ENCODE measurements at regions not wholly inside any gene's neighbourhood (a gene's known extent, or its start where the extent isn't known, plus 50 kb on each side); places are given as distances from the start of the nearest gene placed in this dataset.
"Not testable (repeated sequence)": the region's sequence is repeated elsewhere in the genome, so short reads cannot be mapped to it uniquely, and the experiment has no call there.

DNA sequence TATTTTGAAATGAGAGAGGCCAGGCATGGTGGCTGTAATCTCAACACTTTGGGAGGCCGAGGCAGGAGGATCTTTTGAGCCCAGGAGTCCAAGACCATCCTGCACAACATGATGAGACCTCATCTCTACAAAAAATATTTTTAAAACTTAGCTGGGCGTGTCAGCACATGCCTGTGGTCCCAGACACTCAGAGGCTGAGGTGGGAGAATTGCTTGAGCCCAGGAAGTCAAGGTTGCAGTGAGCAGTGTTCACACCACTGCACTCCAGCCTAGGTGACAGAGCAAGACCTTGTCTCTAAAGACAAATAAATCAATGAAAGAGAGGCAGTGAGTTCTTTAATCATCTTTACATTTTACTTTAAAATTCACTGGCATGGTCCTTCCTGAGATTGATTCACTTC is 124.5 kb downstream of the DUSP6 start:
- no peak for DNase-seq (ENCODE audit: low spot score)

DNA sequence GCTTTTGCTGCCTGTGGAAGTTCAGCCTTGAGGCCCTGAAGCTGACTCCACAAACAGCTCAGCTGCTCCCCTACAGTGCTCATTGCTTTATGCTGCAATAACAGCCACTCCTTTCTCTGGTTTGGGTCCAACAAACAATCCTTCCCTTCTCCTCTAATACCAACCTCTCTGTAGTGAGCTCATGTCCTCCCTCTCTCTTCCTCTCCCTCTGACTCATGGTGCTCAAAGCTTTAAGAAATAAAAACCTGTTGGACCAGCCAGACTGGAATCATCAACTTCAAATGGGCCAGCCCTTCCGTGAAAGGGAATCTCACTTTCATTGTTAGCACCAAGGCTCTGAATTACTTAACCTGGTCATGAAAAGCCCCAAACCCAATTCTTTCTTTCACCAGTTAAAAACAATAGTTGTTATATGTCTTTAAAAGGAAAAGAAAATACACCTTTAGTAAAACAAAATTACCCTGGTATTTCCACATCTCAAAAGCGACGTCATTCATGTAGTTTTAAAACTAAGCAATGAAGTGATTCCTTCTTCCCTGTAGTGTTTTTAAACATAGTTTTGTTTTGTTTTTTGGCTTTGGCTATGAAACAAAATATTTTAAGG is 126.4 kb downstream of the DUSP6 start:
- DNase-seq (ENCODE audit: low spot score): peak; percentile 93

DNA sequence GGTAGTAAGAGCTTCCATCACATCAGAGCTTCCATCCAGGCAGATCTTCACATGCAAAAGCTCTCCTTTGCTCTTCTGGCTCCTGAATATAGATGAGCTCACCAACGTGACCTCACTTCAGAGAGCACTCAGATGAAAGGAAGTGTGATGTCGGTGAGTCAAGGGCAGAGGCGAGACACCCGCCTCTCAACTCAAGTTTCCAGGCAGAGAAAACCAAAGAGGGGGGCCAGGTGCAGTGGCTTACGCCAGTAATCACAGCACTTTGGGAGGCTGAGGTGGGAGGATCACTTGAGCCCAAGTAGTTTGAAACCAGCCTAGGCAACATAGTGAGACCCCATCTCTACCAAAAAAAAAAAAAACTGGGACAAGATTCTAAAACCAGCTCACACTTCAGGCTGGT is 126.9 kb downstream of the DUSP6 start:
- peak; percentile 48 for DNase-seq (ENCODE audit: low spot score)

DNA sequence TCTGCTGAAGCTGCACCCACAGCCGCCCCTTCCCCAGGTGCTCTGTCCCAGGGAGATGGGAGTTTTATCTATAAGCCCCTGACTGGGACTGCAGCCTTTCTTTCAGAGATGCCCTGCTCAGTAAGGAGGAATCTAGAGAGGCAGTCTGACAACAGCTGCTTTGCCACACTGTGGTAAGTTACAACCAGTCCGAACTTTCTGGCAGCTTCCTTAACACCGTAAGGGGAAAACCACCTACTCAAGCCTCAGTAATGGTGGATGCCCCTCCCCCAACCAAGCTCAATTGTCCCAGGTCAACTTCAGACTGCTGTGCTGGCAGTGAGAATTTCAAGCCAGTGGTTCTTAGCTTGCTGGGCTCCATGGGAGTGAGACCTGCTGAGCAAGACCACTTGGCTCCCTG is 129.7 kb downstream of the DUSP6 start:
- not testable (repeated sequence) for DNase-seq (ENCODE audit: low spot score)

DNA sequence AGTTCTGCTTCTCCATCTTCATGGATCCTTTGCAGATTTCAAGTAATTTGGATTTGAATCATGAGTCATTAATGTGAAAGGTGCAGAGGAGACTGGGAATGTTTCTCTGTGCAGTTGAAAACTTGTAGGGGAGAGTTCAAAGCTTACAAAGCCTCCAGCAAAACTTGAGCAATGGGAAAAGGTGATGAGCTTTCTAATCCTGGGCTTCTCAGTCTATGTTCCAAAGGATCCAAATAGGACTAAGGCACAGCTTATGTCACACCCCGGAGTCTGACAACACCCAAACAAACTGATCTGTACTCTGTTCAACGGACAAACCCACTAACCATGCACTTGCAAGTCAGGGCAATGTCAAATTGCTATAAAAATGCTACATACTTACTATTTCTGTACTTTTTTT is 134.8 kb downstream of the DUSP6 start:
- no peak for DNase-seq (ENCODE audit: low spot score)

DNA sequence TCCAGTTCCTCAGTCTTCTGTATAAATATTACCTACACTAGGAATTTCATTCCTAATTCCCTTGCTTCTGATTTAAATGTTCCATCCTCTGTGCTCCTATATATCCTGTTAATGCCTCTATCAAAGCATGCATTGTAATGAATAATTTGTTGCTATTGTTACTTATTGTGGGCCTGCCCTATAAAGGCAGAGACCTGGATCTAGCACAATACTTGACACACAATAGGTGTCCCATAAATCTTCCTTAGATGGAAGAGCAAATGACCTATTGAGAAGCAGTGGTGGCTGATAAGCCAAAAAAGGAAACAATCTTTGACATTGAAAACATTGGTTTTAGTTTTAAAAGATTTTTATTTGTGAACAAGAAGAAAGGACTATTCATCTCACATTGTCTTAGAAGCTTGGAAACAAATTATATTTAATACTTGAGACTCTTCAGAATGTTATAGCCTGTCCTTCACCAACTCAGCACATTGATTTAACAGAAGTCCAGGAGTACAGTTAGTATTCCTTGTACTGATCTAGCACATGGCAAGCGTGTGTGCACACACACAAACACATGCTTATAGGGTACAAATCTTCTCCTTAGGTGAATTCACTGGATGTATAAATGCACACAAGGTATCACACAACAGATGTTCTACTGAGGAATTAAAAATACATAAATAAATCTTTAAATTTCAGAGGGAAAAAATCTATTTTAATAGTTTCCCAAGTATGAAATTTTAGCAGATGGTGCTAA is 135.9 kb downstream of the DUSP6 start:
- no peak for DNase-seq (ENCODE audit: low spot score)

DNA sequence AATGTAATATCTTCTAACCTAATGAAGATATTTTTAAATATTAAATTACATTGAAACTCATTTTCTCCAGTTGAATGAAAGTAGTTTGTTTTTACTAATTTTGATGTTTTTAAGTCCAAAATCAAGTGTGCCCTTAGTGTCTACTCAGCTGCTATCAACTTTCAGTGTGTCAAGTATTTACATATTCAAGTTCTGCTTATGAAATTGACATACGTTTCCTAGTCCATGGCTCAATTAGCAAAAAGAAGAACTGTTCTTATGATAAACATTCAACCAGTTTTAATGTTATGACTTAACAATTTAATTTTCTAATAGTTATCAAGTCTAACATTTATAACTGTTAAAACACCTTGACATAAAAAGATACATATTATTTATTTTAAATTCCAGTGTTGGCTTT is 137.1 kb downstream of the DUSP6 start:
- DNase-seq (ENCODE audit: low spot score): no peak

DNA sequence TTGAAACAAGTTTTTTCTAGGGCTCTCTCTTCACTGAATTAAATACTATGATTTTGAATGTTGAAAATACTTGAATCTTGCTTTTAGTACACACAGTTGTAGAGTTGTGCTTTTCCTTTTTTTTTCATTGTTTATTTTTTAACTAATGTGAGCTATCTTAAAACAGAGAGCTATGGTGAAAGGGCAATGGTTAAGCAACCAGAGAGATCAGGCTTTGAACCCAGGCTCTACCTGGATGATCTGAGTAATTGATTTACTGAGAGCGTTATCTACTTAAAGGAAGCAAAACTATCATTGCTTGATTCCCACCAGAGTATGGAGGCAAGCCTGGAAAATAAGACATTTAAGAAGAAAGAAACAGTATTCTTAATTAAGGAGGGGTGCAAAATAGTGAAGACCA is 138.6 kb downstream of the DUSP6 start:
- DNase-seq (ENCODE audit: low spot score): no peak

DNA sequence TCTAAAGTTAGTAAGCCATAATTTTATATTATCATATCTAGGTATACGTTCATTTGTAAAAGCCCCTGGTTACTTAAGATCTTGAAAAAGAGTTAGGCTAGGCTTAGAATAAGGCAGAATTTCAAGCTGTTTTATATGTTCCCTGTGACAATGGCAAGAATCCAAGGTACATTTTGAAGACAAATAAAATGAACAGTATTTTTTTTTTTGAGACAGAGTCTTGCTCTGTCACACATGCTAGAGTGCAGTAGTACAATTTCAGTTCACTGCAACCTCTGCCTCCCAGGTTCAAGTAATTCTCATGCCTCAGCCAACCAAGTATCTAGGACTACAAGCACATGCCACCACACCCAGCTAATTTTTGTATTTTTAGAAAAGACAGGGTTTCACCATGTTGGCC is 139.2 kb downstream of the DUSP6 start:
- no peak for DNase-seq (ENCODE audit: low spot score)

DNA sequence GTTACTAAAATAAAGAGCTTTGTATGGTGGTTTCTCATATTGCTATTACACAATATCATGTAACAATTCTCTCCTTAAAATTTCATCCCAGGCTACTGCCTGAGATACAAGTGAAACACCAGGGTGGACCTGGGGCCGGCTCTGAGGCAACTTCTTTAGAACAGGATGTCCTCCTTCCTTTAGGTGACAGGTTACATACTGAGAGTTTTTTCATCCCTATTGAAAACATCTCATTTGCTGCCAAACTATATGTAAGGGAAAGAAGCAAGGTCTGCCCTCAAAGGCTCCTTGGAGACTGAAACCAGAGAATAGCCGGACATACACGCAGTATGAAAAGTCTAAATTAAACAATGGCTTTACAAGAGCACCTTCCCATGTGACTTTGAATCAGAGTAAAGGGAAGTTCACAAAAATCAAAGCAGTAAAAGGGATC is 139.9 kb downstream of the DUSP6 start:
- peak; percentile 18 for DNase-seq (ENCODE audit: low spot score)

DNA sequence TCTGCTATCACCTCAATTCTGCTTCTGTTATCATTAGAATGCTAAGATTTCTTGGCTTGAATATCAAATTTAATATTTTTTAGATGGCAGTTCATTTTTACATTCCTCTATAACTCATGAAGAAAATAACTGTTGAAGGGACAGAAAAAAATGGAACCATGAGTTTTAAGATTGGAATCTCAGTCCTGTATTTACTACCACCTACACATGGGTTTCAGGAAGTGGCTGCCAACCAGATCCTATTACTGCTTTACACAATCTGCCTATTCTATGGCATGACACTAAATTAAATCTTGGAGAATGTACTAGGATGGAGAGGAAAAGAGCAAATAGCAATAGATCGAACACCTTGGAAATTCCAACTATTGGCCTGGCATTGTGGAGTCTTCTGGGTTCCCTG is 140.8 kb downstream of the DUSP6 start:
- no peak for DNase-seq (ENCODE audit: low spot score)

DNA sequence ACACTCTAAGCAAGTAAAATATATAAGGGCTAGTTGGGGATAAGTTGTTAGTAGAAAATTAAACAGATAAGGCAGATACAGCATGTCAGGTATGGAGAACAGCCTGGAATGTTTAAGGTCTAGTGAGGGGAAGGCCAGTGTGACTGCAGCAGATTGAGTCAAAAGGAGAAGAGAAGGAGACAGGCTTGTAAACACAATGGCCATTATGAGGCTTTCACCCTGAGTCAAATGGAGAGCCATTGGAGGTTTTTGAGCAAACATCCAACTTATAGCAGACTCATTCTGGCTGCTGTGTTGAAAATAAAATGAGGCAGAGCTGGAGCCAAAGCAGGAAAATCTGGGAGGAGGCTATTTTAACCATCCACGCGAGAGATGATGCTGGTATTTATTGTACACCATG is 142.0 kb downstream of the DUSP6 start:
- no peak for DNase-seq (ENCODE audit: low spot score)

DNA sequence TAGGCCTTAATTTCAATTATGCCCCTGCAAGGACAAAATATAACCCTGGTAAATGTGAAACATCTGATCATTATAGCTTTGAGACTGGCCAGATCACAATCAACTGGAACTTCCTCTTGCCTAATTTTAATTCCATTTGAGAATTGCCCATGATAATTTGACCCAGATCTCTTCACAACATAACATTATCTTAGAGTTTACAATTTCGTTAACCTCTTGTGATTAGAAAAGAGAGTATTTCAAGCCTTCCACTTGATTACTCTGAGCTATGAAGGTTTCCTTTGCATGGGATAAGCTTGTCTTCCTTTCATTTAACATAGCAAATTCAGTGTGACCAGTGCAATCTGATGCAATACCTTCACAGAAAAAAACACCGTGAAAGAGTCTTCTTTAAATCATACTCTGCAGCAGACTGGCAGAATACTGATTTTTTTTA is 143.6 kb downstream of the DUSP6 start:
- DNase-seq (ENCODE audit: low spot score): no peak

DNA sequence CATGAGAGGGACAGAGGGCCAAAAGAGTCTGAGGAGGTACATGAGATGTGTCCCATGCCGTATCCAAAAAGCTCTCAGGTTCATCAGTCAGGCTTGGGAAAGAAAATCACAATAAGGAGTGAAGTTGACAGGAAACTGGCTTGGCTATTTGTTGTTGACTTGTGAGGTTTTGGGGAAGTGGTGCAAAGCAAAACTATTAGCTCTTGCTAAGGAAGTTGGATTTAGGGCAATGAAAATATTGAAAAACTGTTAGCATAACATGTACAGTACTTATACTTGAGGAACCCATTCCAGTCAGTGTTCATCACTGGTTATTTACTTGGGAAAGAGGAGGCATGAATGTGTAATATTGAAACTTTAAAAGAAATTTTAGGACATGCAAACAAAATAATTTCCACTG is 145.9 kb downstream of the DUSP6 start:
- DNase-seq (ENCODE audit: low spot score): no peak

DNA sequence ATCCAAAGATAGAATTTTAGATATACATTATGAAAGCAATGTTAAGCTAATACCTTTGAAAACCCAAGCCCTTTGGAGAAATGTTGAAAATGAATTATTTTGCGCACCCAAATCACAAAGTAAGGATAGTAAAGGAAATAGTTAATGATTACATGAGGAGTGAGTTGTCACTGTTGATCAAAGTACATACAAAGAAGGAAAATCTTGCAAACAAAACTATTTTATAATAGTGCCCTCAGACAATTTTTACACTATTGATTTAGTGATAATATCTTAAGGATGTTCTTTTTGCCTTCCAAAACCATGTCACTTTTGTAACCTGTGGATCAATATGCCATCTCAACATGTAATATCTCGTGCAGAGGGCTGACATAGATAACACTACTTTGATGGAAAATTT is 146.8 kb downstream of the DUSP6 start:
- no peak for DNase-seq (ENCODE audit: low spot score)

DNA sequence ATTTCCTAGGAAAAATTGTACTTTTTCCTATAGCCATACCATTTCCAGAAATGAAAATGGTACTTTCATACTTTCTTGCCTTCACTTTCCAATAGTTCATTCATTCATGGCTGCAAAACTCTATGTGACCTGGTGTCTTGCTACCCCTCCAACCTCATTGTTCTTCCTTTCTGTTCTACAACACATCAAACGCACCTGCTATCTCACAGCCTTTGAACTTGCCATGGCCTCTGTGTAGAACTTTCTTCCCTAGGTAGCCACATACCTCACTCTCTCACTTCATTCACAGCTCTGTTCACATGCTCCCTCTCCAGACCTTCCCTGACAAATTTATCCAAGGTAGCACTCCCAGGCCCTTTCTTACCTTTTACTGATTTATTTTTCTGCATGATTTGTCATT is 149.2 kb downstream of the DUSP6 start:
- no peak for DNase-seq (ENCODE audit: low spot score)

DNA sequence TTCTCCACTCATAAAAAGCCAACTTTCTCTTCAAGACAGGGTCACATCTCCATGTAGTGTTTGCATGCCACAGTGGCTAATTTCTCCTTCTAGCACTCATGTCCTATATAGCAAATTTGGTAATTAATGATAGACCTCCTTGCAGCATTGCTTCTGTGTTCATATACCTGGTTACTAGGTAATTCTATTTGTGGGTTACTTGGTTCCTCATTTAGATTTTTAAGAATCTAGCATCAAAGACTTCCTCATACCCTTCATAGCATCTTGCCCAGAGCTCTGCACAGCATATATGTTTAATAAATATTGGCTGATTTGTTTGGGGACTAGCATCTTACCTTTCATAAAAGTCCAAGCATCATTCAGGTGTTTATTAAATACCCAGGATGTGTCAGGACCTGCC is 152.1 kb downstream of the DUSP6 start:
- no peak for DNase-seq (ENCODE audit: low spot score)

DNA sequence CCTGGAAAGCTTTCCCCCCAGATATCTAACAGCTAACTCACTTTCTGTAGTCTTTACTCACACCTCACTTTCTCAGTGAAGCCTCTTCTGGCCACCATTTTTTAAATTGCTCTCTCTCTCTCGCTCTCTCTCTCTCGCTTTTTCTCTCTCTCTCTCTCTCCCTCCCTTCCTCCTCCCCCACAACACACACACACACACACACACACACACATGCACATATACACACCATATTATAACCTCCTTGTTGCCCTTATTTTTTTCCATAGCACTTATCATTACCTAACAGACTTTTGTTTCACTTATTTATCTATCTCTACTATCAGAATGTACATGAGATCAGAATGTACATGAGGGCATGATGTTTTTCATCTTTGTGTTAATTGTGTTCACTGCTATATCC is 156.8 kb downstream of the DUSP6 start:
- DNase-seq (ENCODE audit: low spot score): no peak

DNA sequence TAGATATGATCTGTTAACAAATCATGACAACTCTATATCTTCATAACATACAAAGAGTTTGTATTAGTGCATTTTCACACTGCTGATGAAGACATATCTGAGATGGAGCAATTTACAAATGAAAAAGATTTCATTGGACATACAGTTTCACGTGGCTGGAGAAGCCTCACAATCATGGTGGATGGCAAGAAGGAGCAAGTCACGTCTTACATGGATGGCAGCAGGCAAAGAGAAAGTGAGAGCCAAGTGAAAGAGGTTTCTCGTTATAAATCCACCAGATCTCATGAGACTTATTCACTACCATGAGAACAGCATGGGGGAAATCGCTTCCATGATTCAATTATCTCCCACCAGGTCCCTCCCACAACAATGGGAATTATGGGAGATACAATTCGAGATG is 157.6 kb downstream of the DUSP6 start:
- no peak for DNase-seq (ENCODE audit: low spot score)

DNA sequence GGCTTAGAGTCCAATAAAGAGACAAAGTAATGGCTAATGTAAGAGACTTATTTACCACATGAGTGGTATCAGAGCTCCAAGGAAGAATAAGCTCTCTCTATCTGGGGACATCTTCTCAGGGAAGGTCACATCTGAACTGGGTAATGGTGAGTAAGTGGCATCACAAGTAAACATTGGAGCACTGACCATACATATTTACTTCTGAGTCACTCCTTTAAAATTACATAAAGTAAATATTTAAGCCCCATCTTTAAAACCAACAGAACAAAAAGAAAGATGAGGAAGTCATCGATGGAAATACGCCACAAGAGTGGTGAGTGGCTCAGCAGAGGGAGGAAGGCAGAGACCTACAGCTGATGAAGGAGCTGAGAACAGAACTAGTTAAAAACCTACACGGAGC is 159.9 kb downstream of the DUSP6 start:
- peak; percentile 34 for DNase-seq (ENCODE audit: low spot score)

DNA sequence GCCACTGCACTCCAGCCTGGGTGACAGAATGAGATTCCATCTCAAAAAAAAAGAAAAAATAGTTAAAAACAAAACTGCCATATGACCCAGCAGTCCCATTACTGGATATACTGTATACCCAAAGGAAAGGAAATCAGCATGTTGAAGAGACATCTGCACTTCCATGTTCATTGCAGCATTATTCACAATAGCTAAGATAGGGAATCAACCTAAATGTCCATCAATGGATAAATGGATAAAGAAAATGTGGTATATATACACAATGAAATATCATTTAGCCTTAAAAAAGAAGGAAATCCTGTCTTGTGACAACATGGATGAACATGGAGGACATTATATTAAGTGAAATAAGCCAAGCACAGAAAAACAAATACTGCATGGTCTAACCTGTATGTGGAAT is 160.7 kb downstream of the DUSP6 start:
- DNase-seq (ENCODE audit: low spot score): not testable (repeated sequence)

DNA sequence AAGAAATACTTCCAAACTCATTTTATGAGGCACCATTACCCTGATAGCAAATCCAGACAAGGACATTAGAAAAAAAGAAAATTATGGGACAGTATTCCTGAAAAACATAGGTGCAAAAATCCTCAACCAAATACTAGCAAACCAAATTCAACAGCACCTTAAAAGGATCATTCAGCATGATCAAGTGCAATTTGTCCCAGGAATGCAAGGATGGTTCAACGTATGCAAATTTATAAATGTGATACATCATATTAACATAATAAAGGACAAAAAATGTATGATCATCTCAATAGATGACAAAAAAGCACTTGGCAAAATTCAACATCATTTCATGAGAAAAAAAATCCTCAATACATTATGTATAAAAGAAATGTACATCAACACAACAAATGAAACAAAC is 162.9 kb downstream of the DUSP6 start:
- DNase-seq (ENCODE audit: low spot score): no peak

DNA sequence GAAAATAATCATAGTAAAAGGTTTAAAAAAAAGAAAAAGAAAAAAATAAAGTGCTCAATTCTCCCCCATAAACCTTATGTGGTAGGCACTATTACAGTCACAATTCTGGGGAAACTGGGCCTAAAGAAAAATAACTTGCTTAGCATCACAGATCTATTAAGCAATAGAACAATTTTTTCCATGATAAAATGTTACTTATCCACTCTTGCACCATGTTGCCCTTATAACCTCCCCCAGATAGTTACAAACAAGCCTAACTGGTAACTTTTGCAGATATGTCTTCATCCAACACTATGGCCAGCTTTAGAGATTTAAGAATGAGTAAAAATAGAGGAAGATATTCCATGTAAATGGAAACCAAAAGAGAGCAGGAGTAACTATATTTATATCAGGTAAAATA is 164.8 kb downstream of the DUSP6 start:
- DNase-seq (ENCODE audit: low spot score): no peak

DNA sequence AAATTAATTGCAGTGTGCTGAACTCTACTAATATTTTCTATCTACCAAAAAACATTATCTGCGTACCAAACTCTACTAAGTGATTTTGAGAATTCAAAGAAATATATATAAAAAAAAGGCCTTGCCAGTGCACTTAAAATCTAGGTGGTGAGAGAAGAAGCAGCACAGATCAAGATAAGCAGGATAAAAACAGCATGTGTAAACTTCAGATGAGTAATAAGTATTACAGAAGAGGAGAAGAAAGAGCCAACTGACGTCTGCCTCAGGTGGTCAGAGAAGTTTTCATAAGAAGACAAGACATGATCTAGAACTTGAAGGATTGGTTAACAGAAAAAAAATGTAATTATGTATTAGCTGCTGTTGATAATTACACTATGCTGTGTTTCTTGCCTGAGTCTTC is 166.4 kb downstream of the DUSP6 start:
- no peak for DNase-seq (ENCODE audit: low spot score)
